HG02884 (cell line): ENCODE measurements at regions not wholly inside any gene's neighbourhood (a gene's known extent, or its start where the extent isn't known, plus 50 kb on each side); places are given as distances from the start of the nearest gene placed in this dataset.
"Not testable (repeated sequence)": the region's sequence is repeated elsewhere in the genome, so short reads cannot be mapped to it uniquely, and the experiment has no call there.

Source experiments
- ATAC-seq: cut with Tn5 transposase; IDR thresholded peaks from one replicate; pipeline ENCODE4 v1.9.1; 2021; ENCODE audit warnings: mild to moderate bottlenecking, moderate library complexity; ENCODE audit not compliant: unreplicated experiment

DNA sequence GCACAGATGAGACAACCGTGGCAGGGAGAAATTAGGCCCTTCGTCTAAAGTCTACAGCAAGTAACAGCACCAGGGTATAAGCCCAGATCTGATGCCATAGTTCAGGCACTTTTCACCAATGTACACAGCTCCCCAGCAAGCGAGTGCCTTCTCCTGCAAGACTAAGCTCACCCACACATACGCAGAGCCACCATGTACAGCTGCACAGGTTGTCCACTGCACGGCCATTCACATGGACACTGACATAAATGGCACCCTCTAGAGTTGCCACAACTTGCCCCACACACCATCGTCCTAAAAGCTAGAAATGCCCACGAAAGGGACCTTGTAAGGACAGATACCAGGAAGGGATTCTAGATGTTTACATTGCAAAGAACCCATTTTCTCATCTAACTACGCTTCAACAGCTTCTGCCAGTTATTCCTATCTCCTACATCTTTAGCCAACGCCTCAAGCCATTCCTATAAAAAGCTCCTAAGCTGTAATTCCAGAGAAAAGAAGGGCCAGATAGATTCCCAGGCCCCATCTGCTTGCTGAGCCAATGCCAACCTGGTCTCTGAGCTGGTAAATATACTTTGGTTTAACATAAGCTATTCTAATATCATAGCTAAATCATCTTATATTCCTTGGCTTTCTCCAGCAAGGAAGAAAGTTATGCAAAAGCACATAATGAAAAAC is 174.0 kb upstream of the KAZN start:
- ATAC-seq = no peak

DNA sequence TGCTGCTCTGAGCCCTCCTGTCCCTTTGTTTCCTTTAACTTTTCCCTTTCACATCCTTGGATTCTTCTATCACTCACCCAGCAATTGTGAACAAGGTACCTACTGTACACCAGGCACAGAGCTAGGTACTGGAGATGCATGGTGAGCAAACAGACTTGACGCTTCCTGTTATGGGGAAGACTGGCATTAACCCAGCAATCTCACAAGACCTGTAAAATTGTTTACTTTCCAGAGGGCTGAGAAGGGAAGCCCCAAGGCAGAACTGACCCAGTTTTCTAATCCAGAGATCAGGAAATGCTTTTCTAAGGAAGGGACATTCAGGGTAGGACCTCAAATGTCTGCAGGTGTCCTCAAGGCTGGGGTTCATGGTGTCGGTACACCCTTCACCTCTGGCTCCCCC is 171.6 kb upstream of the KAZN start:
- no peak for ATAC-seq

DNA sequence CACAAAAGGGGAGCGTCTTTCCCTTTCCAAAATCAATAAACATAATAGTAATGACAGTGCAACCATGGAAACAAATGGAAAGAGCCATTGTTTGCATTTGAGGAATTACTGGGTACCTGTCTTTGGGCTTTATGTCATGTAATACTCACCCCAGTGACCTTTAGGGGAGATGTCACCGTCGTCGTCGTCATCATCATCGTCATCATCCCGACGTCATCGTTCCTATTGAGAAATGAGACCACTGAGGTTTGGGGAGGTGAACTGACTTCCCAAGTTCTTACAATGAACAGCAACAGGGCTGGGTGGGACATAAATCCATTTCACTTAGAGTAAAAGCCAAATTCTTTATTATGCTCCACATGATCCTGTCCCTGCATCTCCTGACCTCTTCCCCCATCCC is 168.9 kb upstream of the KAZN start:
- ATAC-seq = no peak

DNA sequence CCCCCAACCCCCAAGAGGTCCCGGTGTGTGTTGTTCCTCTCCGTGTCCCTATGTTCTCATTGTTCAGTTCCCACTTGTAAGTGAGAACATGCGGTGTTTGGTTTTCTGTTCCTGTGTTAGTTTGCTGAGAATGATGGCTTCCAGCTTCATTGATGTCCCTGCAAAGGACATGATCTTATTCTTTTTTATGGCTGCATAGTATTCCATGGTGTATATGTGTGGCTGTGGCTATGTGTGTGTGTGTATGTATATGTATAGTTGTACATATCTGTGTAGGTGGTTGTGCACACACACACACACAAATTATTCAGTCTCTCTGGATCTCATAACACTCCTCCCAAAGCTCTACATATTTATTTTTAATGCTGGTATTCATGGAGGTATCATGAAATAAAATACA is 165.8 kb upstream of the KAZN start:
- not testable (repeated sequence) for ATAC-seq

DNA sequence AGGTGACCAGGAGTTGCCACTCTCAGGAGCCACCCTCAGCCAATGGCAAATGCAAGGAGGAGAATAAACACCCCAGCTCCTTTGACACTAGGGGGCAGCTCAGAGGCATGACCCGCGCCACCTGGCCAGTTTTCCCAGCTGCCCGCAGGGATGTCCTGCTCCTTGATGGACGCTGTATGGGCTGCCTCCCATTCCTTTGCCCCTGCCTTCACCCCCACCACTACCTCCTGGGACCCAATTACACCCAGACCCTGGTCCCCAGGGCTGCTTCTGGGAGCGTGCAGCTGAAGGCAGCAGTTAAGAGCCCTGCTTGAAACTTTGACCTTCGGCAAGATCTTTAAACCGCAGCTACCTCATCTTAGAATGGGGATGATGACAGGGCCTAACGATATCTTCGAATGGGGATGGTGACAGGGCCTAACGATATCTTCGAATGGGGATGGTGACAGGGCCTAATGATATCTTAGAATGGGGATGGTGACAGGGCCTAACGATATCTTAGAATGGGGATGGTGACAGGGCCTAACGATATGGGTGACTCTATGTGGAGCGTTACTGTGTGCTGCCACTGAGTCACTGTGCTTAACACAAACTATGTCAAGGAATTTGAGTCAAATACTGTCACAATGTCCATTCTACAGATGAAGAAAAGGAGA is 163.0 kb upstream of the KAZN start:
- ATAC-seq = no peak

DNA sequence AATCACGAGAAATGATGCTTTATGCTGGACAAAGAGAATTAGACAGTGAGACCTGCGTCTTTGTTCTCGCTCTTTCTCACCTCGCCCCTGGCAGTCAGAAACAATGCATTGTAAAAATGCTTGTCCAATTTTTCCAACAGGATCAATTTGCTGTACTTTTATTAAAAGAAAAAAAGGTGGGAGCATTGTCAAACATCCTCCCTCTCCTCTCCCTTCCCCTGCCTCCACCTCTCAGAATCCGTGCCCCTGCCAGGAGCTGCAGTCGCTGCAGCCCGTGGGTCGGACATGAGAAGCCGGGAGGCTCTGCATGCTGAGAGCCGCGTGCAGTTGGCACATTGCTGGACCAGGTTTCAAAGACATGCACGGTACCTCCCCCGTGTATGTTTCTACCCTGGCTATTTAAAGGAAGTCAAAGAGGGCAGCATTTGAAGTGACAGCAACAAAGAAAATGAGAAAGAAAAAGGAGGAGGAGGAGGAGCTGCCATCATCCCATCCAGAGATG is 161.0 kb upstream of the KAZN start:
- no peak for ATAC-seq

DNA sequence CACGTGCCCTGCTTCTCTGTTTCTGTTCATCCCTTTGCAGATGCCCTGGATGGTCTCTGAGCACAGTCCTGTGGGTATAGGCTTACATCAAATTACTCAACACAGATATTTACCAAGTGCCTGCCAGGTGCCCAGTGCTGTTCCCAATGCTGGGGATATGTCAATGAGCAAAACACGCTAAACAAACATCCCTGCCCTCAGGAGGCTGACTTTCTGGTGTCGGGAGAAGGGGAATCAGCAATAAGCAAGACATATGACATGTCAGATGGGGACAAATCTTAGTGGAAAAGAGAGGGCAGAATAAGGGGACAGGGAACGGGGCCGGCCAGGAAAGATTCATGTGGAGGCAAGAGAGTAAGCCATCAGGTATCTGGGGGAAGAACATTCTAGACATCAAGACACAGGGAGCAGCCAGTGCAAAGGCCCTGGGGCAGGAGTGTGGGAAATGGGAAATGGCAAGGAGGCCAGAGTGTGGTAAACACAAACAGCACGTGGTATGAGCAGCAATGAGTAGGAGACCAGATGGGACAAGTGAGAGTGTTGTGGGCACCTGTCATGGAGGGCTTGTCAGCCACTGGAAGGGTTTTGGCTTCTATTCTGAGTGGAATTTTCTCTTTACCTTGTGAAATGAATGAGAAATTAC is 160.2 kb upstream of the KAZN start:
- no peak for ATAC-seq

DNA sequence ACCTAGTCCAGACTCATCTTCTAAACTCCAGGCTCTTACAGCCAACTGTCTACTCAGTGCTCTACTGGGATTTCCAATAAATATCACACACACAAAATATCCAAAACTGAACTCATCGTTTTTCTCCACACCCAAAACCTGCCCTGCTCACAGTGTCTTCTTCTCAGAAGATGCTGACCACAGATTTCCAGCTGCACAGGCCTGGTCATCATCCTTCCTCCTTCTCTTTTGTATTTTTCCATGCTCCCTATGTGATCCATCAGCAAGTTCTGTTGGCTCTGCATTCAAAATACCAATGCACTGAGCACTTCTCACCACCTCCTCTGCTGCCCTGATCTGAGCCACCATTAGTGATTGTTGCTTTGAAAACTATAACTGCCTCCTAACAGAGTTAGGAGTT is 159.5 kb upstream of the KAZN start:
- ATAC-seq = no peak

DNA sequence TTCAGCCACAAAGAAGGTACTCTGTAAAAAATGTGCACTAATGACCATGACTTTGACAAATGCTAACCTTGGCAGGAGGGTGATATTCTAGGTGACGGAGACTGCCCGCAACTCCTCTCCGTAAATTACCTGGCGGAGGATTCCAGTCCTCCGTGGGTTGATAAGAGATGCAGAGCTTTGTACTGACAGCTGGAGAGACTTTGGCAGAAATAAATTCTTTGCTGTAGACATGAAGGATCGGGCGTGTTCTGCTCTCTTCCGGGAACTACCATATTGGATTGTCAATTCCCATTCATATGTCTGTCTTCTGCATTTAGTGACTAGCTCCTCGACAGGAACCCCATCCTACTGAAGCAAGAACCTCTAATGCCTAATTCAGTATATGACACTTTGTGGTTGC is 158.3 kb upstream of the KAZN start:
- no peak for ATAC-seq

DNA sequence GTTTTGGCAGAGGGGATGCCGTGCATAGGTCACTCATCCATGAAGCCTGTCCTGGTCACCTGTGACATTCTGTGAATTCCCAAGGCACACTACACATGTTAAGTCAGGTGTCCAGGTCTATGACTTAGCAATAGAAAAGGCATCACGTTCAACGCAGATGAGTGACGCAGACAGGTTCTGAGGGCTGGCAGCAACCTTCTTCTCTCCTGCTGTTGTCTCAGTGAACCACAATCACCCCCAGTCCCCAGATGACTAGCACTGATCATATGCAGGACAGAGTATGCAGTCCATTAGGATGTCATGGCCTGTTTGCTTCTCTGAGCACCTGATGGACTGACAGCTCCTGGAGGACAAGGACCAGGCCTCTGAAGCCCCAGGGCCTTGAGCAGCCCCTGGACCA is 157.8 kb upstream of the KAZN start:
- ATAC-seq = no peak

DNA sequence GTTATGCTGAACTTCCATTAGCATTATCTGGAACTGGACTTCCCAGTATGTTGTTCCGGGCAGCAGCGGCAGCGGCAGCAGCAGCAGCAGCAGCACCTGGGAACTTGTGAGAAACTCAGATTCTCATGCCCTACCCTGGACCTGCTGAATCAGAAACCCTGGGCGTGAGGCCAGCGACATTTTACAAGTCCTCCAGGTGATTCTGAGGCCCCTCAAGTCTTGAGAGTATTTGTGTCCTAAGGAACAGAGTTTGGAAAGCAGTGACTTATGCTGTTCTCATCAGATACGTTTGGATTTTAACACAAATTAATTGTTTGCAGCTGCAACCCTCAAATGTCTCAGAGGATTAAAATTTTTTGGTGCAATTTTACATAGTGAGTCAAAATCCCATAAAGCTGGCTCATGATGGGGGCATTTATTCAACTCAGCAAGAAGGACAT is 157.2 kb upstream of the KAZN start:
- no peak for ATAC-seq

DNA sequence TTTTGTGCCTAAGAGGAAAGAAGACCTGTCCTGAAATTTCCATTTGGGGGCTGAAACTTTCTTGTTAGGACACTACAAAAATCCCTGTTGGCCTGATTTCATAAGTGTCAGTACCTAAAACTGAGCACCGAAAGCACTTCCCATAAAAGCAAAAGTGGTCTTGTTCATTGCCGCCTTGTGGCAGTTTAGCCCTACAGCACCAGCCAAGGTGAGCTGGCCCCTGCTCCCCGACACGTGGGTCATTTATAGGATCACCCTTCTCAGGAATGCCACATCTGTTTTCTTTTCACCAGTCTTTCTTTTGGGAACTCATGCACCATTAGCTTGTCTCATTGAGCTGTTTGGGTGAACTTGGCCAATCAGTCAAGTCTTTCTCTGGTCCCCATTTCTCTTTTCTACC is 155.8 kb upstream of the KAZN start:
- ATAC-seq = no peak

DNA sequence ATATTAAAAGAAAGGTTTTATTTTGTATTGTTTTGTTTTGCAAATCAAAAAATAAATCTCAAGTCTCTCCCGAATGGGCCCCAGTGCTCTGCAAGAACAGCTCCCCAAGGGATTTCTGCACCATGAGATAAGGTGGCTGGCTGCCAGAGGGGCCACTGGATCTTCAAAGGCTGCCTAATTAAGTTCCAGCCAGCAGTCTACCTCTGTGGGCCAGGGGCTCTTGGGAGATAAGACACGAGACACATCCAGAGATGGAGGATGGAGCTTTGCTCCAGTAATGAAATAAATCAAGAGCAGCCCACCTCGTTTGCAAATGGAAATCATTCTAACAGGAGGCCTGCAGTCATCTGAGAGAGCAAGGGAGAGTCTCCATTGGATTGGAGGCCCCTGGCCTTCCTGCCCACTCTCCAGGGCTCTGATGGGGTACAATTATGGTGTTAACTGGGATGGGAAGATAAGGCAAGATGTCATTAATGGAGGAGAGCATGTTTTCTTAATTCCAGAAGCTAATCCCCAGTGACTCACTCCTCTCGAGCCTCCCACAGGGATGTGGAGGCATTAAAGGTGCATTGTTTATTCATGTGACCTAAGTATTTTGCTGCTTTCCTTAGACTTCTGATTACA is 155.2 kb upstream of the KAZN start:
- ATAC-seq = no peak

DNA sequence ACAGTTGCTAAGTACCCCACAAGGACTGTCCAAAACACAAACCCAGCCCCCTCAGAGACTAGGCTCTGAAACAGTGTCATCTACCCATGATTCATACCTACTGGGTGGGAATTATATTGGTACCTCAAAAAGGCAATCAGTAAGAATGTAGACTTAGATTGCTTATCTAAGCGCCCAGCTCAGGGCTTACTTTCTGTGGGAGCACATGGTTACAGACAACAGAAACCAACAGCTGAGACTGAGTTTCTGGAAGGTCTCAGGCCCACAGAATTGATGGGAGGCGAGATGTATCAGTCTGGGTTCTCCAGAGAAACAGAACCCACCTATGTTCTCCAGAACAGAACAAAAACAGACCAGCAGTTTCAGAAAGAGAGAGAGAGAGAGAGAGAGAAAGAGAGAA is 147.3 kb upstream of the KAZN start:
- no peak for ATAC-seq

DNA sequence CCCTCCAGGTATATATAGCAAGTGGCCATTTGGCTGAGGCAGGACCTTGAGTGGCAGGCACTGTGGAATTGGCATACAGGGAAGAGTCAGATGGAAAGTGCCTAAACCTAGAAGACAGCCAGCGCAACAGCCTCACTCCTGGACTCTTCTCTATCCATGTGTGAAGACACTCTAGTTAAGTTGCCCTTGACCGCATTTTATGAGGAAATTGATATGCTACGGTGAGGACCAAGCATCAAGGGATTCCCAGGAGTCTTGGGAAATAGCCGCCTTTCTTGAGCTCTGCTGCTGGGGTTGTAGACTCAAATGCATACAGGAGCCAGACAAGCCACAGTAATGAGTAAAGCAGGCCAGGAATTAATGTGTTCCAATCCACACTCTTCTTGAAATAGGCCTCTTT is 145.9 kb upstream of the KAZN start:
- ATAC-seq = no peak

DNA sequence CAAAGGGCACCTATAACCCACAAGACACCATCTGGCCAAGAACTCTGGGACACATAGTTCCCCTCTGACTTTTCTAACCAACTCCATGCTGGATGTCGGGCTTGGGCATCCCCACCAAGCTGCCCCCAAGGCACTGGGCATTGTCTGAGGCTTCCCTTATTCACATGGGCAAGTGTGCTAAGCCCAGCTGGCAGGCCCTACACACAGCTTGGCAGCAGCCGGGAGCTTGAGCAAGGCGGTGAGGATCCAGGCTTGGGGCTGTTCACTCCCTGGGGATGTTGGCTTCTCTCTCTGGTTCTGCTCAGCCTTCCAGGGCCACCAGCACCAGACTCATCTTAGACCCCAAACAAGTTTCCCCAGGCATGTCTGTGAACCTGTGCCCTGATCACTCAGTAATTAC is 138.3 kb upstream of the KAZN start:
- ATAC-seq = no peak

DNA sequence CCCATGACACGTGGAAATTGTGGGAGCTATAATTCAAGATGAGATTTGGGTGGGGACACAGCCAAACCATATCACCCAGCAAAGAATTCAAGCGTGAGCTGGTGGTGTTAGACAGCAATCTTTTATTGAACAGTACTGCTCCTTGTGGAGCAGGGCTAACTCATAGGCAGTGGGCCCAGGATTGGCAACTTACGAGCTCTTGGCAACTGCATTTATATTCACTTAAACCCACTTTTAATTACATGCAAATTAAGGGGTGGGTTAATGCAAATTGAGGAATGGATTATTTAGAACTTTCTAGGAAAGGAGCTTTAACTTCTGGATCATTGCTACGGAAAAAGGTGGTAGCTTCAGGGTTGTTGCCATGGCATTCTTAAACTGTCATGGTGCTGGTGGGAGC is 135.6 kb upstream of the KAZN start:
- ATAC-seq = no peak

DNA sequence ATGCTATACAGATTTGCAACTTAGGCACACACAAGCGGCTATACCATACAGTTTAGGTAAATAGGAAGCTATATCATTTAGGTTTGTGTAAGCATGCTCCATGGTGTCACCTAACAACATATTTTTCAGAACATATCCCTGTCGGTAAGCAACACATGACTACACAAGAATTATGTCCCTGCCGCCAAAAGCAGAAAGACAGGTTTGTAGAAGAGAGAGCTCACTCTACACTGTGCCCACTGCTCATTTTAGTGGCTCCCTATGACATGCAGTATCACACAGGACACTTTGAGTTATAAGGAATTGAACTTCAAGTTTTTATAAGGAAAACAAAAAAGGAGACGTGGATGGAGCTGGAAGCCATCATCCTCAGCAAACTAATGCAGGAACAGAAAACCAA is 132.5 kb upstream of the KAZN start:
- no peak for ATAC-seq

DNA sequence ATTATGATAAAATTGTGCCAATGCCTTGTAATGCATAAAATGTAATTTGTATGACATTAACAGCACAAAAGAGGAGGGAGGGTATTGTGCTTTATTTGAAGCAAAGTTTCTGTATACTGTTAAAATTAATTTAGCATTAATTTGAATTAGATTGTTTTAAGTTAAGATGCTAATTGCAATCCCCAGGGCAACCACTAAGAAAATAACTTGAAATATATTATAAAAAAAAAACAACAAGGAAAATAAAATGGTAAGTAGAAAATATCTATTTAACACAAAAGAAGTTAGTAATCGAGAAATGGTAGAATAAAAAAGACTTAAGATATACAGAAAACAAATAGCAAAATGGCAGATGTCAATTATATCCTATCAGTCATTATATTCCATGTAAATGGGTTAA is 131.4 kb upstream of the KAZN start:
- ATAC-seq = no peak

DNA sequence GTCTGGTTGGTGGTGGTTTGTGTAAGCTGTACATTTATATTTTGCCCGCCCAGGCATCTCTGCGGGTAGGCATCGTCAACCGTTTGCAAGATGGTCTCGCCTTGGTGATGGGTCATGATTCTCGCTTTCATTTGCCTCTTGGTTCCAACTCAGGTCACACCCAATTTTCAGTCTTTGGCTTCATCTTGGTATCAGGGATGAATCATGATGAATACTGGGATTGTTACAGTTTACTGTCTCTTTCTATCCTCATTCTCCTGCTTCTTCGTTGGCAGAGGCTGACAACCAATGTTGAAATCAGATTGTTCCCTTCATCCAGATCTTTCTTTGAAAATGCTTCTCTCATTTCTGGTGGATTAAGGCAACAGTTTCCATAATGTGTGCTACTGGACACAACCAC is 129.7 kb upstream of the KAZN start:
- ATAC-seq = no peak

DNA sequence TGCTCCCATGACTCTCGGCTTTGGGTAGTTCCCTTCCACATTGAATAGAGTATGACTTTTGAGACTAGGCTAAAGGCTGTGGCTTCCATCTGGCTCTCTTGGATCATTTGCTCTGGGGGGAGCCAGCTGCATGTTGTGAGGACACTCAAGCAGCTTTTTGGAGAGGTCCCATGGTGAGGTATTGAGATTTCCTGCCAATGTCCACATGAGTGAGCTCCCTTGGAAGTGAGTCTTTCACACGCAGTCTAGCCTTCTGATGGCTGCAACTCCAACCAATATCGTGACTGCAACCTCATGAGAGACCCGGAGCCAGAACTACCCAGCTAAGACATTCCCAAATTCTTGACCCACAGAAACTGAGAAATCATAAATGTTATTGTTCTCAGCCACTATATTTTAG is 127.7 kb upstream of the KAZN start:
- no peak for ATAC-seq

DNA sequence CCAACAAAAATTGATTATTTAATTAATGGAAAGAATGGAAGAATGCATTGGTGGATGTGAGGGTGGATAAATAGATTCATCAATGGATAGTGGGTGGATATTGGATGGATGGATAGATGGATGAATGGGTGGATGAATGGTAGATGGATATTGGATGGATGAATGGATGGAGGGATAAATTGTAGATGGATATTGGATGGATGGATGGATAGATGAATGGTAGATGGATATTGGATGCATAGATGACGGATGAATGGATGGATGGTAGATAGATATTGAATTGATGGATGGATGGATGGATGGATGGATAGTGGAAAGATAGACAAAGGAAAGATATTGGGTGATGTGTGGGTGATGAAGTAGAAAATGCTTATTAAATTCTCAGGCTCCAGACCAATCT is 123.6 kb upstream of the KAZN start:
- ATAC-seq = no peak
